Gastroesophageal sphincter (tissue), 4 donors: ENCODE measurements at regions not wholly inside any gene's neighbourhood (a gene's known extent, or its start where the extent isn't known, plus 50 kb on each side); places are given as distances from the start of the nearest gene placed in this dataset.
"Not testable (repeated sequence)": the region's sequence is repeated elsewhere in the genome, so short reads cannot be mapped to it uniquely, and the experiment has no call there.

Source experiments
- ATAC-seq: fragments of 150-250 bp; one replicate; pipeline ENCODE4 v1.9.1; 2016; ENCODE audit warnings: mild to moderate bottlenecking, moderate library complexity
- H3K27ac ChIP-seq, 4 donors: fragments of 200-600 bp; sonication (generic) in 3 of 4; 1 replicate in 3 of 4; 2 replicates in 1 of 4; pipeline ENCODE4 v1.5.1; 2016 to 2019
- H3K27me3 ChIP-seq: fragments of 200-600 bp; sonication (generic); one replicate; pipeline ENCODE4 v1.5.1; 2019
- H3K36me3 ChIP-seq, 2 donors: fragments of 200-600 bp; sonication (generic); one replicate each; pipeline ENCODE4 v1.5.1; 2019; ENCODE audit warnings: control low read depth in 1 of 2
- H3K4me1 ChIP-seq, 3 donors: fragments of 200-600 bp; sonication (generic); 1 replicate in 2 of 3; 2 replicates in 1 of 3; pipeline ENCODE4 v1.5.1; 2016 to 2019; ENCODE audit warnings: control low read depth in 2 of 3
- H3K4me3 ChIP-seq, 2 donors: fragments of 200-600 bp; sonication (generic); one replicate each; pipeline ENCODE4 v1.5.1; 2019; ENCODE audit warnings: mild to moderate bottlenecking in 1 of 2, moderate library complexity in 1 of 2
- H3K9me3 ChIP-seq, 3 donors: fragments of 200-600 bp; sonication (generic); one replicate each; pipeline ENCODE4 v1.5.1; 2017 to 2019; ENCODE audit warnings: control low read depth in 2 of 3
- CTCF ChIP-seq, 4 experiments: fragments of 200-600 bp in 2 of 4; fragments of 450-650 bp in 2 of 4; sonication (generic) in 1 of 4; IDR thresholded peaks; one replicate each; pipeline ENCODE4 v1.5.1; 2017 to 2019; ENCODE audit warnings: antibody characterized with exemption in 4 of 4, mild to moderate bottlenecking in 2 of 4, moderate library complexity in 2 of 4
- EP300 ChIP-seq: sonication (generic); formaldehyde crosslinking; IDR thresholded peaks from one replicate; pipeline ENCODE4 v1.6.1; 2017; ENCODE audit warnings: antibody characterized with exemption, mild to moderate bottlenecking
- POLR2A ChIP-seq, 2 donors: fragments of 450-650 bp; IDR thresholded peaks; one replicate each; pipeline ENCODE4 v1.6.1; 2017; ENCODE audit warnings: antibody characterized with exemption in 2 of 2, mild to moderate bottlenecking in 2 of 2, moderate library complexity in 1 of 2
- POLR2AphosphoS5 ChIP-seq: sonication (generic); formaldehyde crosslinking; IDR thresholded peaks from one replicate; pipeline ENCODE4 v1.6.1; 2017; ENCODE audit warnings: antibody characterized with exemption
- WGBS, 2 donors: methylation state at CpG; one replicate each; pipeline ENCODE4 v1.1.5; 2018; ENCODE audit warnings: low coverage in 1 of 2; 5-methylcytosine and 5-hydroxymethylcytosine counted together

- H3K9me3 ChIP-seq: no peaks in the 10 kb centered on the region
- H3K4me1 ChIP-seq: no peaks in the 10 kb centered on the region
- no peaks in the 10 kb centered on the region for H3K36me3 ChIP-seq
- ATAC-seq: no peak
- H3K4me3 ChIP-seq: no peak overlapping the region
- H3K27me3 ChIP-seq: peaks cover 5% of the 10 kb centered on the region
- no peak overlapping the region for H3K27ac ChIP-seq
- TF ChIP-seq POLR2A (IDR thresholded peaks at IDR 0.05) (no peak), CTCF (IDR thresholded peaks at IDR 0.05) (no peak), EP300 (no peak), POLR2AphosphoS5 (no peak)
These were observed 191.2 kb downstream of the ANKRD30B start for GRCh38 chr18:14939141-14939540.

GRCh38 chr18:14940106-14940505 lies 192.1 kb downstream of the ANKRD30B start:
- H3K4me3 ChIP-seq, H3K4me1 ChIP-seq, H3K9me3 ChIP-seq, H3K27ac ChIP-seq, H3K27me3 ChIP-seq, H3K36me3 ChIP-seq, ATAC-seq: not testable (repeated sequence)
- WGBS, 2 donors: 33 to 58% methylated on average over 1 to 4 of the region's 6 CpGs

GRCh38 chr18:14940735-14941134 lies 192.8 kb downstream of the ANKRD30B start:
- no peaks in the 10 kb centered on the region for H3K4me1 ChIP-seq
- ATAC-seq: no peak
- H3K27ac ChIP-seq: no peak overlapping the region
- 83% methylated on average over 1 of the region's 2 CpGs; no CpG with 5 or more reads in 1 of the 2 donors for WGBS, 2 donors
- H3K4me3 ChIP-seq: no peak overlapping the region
- no peaks in the 10 kb centered on the region for H3K9me3 ChIP-seq
- TF ChIP-seq POLR2AphosphoS5 (no peak), EP300 (no peak), POLR2A (IDR thresholded peaks at IDR 0.05) (no peak), CTCF (IDR thresholded peaks at IDR 0.05) (no peak)
- no peaks in the 10 kb centered on the region for H3K36me3 ChIP-seq
- H3K27me3 ChIP-seq: peaks cover 5% of the 10 kb centered on the region

- no peaks in the 10 kb centered on the region for H3K36me3 ChIP-seq
- WGBS, 2 donors: 43 to 100% methylated on average over 1 to 2 of the region's 5 CpGs
These were observed 193.3 kb downstream of the ANKRD30B start for GRCh38 chr18:14941256-14941655.

GRCh38 chr18:14941792-14942191 lies 193.8 kb downstream of the ANKRD30B start:
- Histone ChIP-seq H3K27me3 (peaks cover 5% of the 10 kb centered on the region), H3K27ac (no peak overlapping the region), H3K9me3 (no peaks in the 10 kb centered on the region), H3K36me3 (no peaks in the 10 kb centered on the region), H3K4me3 (no peak overlapping the region), H3K4me1 (no peaks in the 10 kb centered on the region)
- ATAC-seq: no peak
- no peak for TF ChIP-seq EP300
- TF ChIP-seq CTCF (IDR thresholded peaks at IDR 0.05): no peak
- WGBS, 2 donors: 14 to 54% methylated on average over 1 to 3 of the region's 3 CpGs

More at GRCh38 chr18:14941256-14941655, 193.3 kb downstream of the ANKRD30B start:
- TF ChIP-seq POLR2A (IDR thresholded peaks at IDR 0.05): no peak
- TF ChIP-seq EP300: no peak
- TF ChIP-seq POLR2AphosphoS5: no peak
- no peak for TF ChIP-seq CTCF (IDR thresholded peaks at IDR 0.05)
- Histone ChIP-seq H3K9me3 (no peaks in the 10 kb centered on the region), H3K4me1 (no peaks in the 10 kb centered on the region), H3K27ac (no peak overlapping the region), H3K4me3 (no peak overlapping the region), H3K27me3 (peaks cover 5% of the 10 kb centered on the region)
- no peak for ATAC-seq

- Histone ChIP-seq H3K27ac (no peak overlapping the region), H3K9me3 (no peaks in the 10 kb centered on the region), H3K36me3 (no peaks in the 10 kb centered on the region), H3K4me3 (no peak overlapping the region), H3K4me1 (no peaks in the 10 kb centered on the region), H3K27me3 (peaks cover 5% of the 10 kb centered on the region)
- WGBS, 2 donors: 50 to 86% methylated on average over 2 to 5 of the region's 7 CpGs
- no peak for ATAC-seq
- TF ChIP-seq POLR2AphosphoS5: no peak
- TF ChIP-seq EP300: no peak
- no peak for TF ChIP-seq CTCF (IDR thresholded peaks at IDR 0.05)
- no peak for TF ChIP-seq POLR2A (IDR thresholded peaks at IDR 0.05)
These were observed 194.3 kb downstream of the ANKRD30B start for GRCh38 chr18:14942275-14942674.
